ENCODE measurements at regions not wholly inside any gene's neighbourhood (a gene's known extent, or its start where the extent isn't known, plus 50 kb on each side); places are given as distances from the start of the nearest gene placed in this dataset.
"Not testable (repeated sequence)": the region's sequence is repeated elsewhere in the genome, so short reads cannot be mapped to it uniquely, and the experiment has no call there.

GRCh38 chrX:13386636-13387035 lies 66.8 kb upstream of the ATXN3L start:
- DNase-seq (ENCODE audit: low read depth in 2 of 2), result no peak

- no peak for DNase-seq (ENCODE audit: low read depth in 2 of 2)
These were observed 66.2 kb upstream of the ATXN3L start for GRCh38 chrX:13386092-13386491.

DNA sequence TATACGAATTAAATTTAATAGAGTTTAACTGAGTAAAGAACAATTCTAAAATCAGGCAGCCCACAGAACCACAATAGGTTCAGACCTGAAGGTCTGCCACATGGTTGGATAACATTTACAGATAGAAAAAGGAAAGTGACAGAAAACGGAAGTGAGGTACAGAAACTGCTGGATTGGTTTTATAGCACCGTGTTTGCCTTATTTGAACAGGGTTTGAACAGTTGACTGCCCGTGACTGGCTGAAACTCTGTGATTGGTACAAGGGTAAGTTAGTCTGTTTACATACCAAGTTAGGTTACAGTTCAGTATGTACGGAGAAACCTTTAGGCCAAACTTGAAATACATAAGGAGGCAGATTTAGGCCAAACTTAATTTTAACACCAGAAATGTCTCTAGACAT lies 64.1 kb upstream of the ATXN3L start:
- no peak for DNase-seq (ENCODE audit: low read depth in 2 of 2)

GRCh38 chrX:13381514-13381913 lies 61.7 kb upstream of the ATXN3L start:
- DNase-seq (ENCODE audit: low read depth in 2 of 2), result no peak

- no peak for DNase-seq (ENCODE audit: low read depth in 2 of 2)
These were observed 60.4 kb upstream of the ATXN3L start for GRCh38 chrX:13380211-13380610.

DNA sequence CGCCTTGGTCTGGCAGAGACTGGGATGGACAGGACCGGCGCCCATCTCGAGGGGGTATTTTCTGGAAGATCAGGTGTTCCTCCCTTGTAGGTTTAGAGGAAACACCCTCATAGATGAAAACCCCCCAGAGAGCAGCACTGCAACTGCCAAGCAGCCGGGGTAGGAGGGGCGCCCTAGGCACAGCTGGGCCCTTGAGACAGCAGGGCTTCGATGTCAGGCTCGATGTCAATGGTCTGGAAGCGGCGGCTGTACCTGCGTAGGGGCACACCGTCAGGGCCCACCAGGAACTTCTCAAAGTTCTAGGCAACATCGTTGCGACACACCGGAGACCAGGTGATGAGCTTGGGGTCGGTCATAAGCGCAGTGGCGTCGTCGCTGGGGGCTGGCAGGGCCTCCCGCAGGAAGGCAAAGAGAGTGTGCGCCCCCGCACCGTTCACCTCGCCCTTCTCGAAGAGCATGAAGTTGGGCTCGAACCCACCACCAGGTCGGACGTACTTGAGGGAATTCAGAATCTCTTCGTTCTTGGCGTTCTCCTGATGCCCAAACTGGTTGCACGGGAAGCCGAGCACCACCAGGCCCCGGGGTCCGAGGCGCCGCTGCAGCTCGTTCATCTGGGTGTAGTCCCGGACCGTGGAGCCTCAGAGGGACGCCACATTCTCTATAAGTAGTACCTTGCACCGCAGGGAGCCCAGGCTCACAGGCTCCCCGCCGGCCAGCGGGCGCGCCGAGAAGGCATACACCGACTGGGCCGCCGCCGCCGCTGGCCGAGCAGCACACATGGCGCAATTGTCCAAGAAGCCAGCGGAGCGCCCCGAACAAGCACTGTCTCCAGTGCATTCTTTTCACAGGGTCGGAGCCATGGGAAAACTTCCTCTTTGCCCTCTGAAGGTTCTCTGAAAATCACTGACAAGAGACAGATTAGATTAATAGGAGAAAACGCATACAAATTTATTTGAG lies 59.0 kb upstream of the ATXN3L start:
- not testable (repeated sequence) for DNase-seq (ENCODE audit: low read depth in 2 of 2)

DNA sequence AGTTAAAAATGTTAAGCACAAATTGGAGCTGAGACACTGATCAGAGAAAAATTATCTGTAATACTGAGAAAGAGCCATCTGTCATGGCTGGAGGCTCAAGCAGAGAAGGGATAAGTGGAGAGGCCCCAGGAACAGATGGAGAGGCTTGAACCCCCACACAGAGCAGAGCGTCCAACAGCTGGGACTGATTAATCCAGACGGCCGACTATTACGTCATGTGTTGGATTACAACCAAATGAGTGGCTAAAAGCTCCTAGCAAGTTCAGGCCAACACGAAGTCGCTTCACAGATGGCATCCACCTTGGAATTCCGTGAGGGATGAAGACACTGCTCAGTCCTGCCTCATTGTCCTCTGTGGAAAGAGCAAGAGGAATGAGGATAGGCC lies 57.7 kb upstream of the ATXN3L start:
- DNase-seq (ENCODE audit: low read depth in 2 of 2), result no peak

- no peak for DNase-seq (ENCODE audit: low read depth in 2 of 2)
These were observed 57.1 kb upstream of the ATXN3L start for GRCh38 chrX:13376857-13377549.

GRCh38 chrX:13375596-13375995 lies 55.7 kb upstream of the ATXN3L start:
- DNase-seq (ENCODE audit: low read depth in 2 of 2), result not testable (repeated sequence)

GRCh38 chrX:13374364-13374763 lies 54.5 kb upstream of the ATXN3L start:
- DNase-seq (ENCODE audit: low read depth in 2 of 2), result no peak

- DNase-seq (ENCODE audit: low read depth in 2 of 2), result no peak
These were observed 53.8 kb upstream of the ATXN3L start for GRCh38 chrX:13373431-13374187.

DNA sequence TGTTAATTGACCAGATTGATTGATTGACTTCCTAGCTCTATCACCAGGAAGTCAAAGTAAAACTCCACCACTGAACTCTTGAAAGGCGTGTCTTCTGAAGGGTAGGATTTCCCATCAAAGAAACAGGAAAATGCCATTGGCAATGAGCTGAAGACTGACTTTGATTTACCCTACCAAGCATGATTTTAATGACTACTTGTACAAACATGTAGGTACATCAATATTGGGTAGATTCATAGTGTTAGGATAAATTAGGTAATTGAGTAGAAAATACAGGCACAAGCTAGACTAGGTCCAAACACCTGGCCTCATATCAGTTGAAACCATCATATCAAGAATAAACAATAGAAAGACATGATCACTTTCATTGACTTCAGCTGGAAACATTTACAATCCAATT lies 53.2 kb upstream of the ATXN3L start:
- DNase-seq (ENCODE audit: low read depth in 2 of 2), result no peak

DNA sequence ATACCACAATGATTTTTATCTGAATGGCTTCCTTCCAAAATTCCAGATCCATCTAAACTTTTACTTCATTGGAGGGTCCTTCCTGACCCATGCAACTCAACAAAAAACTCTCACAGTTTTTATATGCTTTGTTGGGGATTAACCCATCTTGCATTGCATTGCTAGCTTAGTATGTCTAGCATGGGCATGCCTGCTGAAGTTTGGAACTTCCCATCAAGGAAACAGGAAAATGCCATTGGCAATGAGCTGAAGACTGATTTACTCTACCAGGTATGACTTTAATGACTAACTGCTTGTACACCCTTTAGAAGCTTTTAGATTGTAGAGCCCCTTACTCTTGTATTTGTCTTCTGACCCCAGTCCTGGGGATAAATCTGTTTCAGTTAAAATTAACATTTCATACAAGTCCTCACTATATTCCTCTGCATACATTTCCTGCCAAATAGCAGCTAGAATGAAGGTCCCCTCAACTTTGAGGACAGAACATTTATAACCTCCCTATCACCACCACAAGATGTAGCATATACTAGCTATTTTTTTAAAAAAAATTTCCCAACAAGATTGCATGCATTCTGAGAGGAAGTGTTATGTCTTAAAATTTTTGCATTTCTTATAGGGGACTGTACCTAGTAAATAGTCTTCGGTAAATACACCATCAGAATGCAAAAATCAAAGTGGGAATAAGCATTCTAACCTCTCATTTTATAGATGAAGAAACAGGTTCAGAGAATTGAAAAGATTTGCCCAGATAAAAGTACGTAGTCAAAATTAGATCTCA lies 52.5 kb upstream of the ATXN3L start:
- DNase-seq (ENCODE audit: low read depth in 2 of 2), result no peak

DNA sequence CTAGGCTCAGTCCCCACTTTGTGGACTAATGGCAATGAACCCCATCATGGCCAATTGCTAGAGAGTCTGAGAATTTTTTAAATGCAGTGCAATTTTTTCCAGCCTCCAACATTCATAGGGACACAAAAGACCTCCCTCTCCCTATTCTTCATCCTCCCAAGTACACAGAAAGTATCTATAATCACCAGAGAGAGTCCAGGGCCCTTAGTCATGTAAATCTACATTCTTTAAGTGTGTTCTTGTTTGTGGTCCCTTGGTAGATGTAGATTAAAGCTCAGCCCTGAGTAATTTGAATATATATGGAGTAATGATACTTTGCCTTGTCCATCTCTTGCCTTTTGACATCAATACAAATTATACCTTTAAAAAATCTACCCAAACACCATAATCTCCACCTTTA lies 51.3 kb upstream of the ATXN3L start:
- DNase-seq (ENCODE audit: low read depth in 2 of 2), result no peak

DNA sequence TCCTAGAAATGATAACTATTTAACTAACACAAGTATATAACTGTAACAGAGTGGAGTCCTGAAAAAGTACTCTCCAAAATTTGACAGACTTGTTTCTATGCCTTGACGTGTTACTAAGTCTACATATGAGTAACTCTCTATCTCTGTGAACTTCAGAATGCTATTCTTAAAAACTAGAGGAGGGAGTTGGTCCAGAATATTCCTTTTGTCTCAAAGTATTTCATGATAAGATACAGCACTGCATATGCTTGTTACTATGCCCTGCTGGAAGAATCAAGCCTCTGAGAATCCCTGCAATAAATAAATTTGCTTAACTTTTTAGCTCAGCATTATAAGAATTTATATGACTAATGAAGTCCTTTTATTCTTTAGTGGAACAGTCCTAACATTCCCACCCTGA lies 50.9 kb upstream of the ATXN3L start:
- DNase-seq (ENCODE audit: low read depth in 2 of 2), result no peak

Data from stimulated activated CD8-positive, alpha-beta memory T cell treated with anti-CD3 and anti-CD28 coated beads, Interleukin-7, amount 100 ng/mL, for 4 hours (primary cell).